T-helper 1 cell treated with Interleukin-12 subunit alpha and Interleukin-12 subunit beta and Interleukin-4 antibody, amounts not matched to agents 30 ng/mL and 1 ng/mL, for 36 hours (primary cell): ENCODE measurements at regions not wholly inside any gene's neighbourhood (a gene's known extent, or its start where the extent isn't known, plus 50 kb on each side); places are given as distances from the start of the nearest gene placed in this dataset.

Source experiments
- intact Hi-C: fragments of 100-400 bp; cut with micrococcal nuclease; formaldehyde crosslinking; loops from one replicate; pipeline ENCODE4 v1.15.1; 2024

DNA sequence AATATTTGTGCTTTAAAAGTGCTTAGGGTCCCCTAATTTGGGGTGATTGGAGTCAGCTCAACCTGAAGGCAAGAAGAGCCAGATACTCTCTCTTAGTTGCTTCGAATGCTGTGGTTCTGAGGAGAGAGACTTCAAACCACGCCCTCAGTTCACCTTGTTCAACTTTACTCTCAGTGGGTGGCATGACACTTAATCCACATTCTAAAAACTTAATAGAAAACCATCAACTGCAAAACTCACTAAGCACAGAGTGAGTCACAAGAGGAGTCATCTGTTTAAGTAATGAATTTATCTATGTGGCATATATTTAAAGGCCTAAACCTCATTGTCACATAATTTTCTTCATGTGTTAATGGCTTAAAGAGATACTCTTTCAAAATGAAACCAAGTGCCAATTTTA, 99.5 kb upstream of the SLC4A4 start:
- intact Hi-C loops = no loop called here

GRCh38 chr4:71240094-71240493, 98.7 kb upstream of the SLC4A4 start:
- intact Hi-C loops = no loop called here

DNA sequence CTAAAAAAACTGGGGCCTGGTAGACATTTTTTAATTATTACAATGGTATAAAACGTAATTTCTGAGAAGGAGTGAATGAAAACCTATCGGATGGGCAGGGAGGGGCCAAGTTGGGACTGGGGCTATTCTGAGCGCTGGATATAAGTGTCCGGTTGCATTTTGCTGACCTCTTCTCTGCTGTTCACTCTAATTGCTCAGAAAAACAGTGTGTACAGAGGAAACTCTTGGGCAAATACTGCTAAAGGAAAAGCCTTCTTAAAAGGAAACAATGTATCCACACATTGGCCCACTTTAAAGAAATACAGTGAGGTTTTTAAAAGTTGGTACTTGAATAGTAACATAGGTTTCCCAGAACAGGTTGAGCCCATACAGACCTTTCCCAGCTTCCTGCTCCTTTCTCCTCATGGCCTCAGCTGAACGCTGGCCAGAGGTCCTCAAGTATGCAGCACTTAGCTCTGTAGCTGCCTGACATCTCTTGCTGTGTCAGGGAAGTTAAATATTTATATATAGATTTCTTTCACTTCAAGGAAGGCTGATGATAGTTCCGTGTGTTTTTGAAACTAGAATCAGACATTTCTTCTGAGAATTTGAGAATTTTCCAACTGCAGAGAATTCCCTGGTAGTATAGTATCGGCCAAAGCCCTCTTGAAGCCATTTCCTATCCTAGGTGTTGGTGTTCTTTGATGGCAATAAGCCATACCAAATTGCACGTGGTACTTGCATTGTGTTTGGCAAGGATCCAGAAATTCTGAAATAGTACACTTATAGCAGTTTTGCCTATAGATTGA, 97.1 kb upstream of the SLC4A4 start:
- intact Hi-C loops = no loop called here

DNA sequence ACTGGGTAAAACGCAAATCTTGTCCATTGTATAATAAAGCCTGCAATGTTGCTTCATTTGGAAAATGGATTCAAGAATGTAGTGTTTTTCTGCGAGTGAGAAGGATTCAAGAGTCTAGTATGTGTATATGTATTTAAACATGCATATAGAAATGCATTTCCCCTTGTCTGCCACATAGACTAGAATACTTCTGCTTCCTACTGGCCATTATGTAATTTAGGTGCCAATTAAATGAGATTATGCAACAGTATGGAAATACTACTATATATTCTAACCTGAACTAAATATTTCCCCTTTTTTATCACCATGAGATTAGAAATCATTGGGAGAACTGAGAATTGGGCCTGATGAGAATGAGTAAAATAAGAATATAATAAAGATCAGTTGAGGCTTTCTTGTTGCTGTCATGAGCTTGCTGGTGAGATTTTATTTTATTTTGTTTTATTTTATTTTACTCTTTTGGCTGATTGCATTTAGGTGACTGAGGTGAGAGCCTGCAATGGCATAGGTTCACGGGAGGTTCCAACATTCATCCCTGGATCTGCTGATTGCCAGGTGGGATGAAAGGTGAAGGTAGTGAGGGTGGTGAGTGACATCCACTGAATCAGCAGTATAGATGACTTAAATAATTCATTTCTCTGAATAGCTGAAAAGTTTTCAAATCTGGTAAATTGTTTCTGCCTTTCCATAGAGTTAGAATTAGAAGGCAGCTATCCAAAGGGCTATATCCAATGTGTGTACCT, 95.6 kb upstream of the SLC4A4 start:
- intact Hi-C loops = no loop called here

DNA sequence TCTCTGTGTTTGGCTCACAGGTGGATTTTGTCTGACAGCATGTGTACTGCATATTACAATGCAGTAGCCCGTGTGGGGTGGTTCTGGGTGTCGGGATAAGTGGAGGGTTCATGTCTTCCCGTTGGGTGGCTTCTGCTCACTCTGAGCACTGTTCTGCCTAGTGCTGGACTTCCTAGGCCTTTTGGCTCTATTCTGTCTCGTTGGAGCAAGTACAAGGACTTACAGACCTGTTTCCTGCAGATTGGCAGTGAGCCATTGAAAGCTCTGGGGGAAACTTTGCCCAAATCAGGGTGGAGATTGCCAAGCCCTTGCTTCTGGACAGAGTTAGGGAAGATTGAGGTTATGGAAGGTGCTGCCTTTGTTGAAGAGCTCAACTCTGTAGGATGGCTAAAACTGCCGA, 91.1 kb upstream of the SLC4A4 start:
- intact Hi-C loops = no loop called here

DNA sequence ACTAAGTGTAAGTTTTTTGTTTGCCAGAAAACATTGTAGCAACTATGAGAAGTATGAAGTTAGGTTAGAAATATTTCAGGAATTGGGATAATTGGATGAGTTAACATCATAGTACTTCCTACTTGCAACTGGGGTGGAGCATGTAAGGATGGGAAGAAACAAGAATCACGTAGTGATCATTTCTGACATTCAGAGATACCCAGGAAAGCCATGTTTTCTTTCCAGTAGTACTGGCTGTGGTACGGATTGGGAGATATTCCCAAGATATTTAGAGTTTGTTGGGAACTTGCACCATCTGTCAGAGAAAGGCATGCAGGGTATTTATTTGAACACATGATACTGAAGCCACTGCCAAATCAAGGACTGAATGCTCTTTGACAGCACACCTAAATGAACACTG, 87.6 kb upstream of the SLC4A4 start:
- intact Hi-C loops = no loop called here

DNA sequence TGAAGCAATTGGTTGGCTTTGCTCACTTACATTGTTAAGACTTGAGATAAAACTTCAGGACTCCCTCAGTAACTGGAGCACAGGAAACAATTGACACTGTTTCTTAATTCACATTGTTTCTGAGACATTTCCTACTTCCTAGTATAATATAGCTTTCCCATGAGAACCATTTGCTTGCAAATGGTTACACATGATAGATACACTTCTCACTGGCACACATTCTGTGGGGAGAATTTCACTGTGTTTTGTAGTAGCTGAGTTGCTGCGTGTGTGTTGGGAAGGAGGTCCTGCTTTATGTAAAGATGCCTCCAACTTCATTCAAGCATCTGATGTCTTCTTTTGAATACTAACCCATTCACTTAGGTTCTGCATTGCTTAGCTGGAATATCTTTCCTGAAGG, 85.3 kb upstream of the SLC4A4 start:
- intact Hi-C loops = no loop called here

DNA sequence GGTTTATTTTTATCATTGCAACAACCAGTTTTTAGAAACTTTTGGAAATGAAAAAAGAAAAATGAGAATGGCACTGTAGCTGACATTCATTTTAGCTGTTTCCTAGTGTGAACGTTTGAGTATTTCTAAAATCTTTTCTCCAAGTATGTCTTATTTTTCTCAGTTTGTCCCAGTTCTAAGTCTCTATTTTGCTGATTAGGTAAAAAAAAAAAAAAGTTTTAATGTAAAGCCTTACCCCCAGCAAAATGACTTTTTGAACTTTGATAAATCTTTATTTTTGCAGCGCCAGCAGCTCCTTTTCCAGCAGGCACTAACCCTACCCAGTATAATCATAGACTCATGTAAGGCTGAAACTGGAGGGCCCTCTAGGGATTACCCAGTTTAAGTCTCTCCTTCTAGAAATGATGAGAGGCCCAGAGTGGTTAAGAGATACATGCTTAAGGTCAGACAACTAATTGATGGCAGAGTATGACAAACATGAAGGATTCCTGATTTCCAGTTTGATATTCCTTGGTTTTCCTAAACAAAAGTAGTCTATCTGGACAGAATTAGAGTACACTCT, 84.3 kb upstream of the SLC4A4 start:
- intact Hi-C loops = no loop called here

DNA sequence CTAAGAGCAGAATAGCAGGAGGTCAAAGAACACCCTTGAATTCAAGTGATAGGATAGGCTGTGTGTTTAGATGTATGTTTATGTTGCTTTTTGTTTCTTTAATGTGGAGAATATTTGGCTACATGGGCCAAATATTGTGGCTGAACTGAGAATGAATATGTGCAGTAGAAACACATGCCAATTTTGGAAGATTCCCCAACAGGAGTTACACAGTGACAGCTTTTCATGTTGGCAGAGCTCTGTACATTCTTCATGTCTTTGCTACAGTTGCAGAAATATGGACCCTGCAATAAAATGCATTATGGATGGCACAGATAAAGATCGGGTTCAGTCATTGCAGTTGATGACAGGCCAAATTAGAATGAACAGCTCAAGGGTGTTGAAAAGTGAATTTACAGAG, 82.8 kb upstream of the SLC4A4 start:
- intact Hi-C loops = no loop called here

GRCh38 chr4:71257761-71258160, 81.1 kb upstream of the SLC4A4 start:
- intact Hi-C loops = no loop called here

- intact Hi-C loops = no loop called here
Observed at GRCh38 chr4:71258323-71258722, 80.5 kb upstream of the SLC4A4 start.

DNA sequence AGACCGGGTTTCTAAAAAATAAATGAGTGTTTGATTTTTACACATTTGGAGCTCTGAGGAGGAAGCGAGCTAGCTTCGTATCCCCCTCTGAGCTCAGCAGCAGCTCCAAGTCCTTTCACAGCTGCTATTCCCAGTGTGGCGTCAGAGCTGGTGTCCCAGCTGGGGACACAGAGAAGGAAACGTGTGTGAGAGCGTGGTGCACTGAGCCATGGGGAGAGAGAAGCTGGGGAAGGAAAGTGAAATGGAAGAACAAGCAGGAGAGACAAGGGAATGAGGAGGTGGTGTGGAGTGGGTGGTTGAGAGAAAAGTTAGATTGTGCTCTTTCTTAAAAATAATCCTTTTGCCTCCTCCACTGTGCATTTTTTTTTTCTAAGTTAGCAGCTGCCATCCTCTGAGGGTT, 79.5 kb upstream of the SLC4A4 start:
- intact Hi-C loops = no loop called here

GRCh38 chr4:71259911-71260331, 78.9 kb upstream of the SLC4A4 start:
- intact Hi-C loops = no loop called here

- intact Hi-C loops = no loop called here
Observed at GRCh38 chr4:71260544-71260943, 78.3 kb upstream of the SLC4A4 start.

- intact Hi-C loops = no loop called here
Observed at GRCh38 chr4:71261001-71261400, 77.8 kb upstream of the SLC4A4 start.

DNA sequence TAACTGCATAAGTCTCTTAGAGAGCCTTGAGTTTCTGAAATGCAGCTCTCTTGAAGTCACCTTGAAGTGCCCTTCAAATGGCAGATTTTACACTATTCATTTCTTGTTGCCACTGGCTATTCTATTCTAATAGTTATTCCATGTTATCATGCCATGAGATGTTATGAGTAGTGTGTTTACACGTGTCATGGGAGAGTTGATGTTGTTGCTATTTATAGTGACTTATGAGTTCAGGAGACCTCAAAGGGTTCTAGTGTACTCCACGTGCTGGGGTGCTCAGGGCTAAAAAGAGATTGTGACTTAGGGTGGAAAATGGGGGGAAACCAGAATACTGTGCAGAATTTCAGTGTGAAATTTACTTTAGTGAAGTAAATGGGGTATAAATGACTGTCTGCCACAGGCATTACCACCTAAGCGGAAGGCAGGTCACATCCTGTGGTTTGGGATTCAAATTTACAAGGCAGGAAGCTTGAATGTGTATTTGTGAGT, 77.1 kb upstream of the SLC4A4 start:
- intact Hi-C loops = no loop called here

GRCh38 chr4:71262161-71262560, 76.7 kb upstream of the SLC4A4 start:
- intact Hi-C loops = no loop called here

- intact Hi-C loops = no loop called here
Observed at GRCh38 chr4:71266090-71266794, 72.6 kb upstream of the SLC4A4 start.

- intact Hi-C loops = no loop called here
Observed at GRCh38 chr4:71267244-71267643, 71.6 kb upstream of the SLC4A4 start.

DNA sequence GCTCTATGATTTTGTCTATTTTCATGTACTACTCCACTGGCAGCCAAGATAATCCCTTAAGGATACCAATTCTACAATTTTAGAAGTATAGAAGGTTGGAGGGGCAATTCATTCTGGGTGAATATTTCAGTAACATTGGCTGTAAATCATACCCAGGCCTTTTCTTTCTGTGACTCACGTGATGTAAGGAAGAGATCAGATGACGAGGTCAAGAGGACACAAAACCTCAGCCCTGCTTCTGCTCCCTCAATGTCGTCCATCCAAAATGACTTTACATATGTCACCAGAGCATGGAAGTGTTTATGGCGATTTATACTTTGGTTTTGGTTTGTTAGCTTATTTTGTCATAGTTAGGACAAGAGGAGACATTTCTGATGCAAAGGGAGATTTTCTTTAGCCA, 70.7 kb upstream of the SLC4A4 start:
- intact Hi-C loops = no loop called here

- intact Hi-C loops = no loop called here
Observed at GRCh38 chr4:71269233-71269632, 69.6 kb upstream of the SLC4A4 start.

DNA sequence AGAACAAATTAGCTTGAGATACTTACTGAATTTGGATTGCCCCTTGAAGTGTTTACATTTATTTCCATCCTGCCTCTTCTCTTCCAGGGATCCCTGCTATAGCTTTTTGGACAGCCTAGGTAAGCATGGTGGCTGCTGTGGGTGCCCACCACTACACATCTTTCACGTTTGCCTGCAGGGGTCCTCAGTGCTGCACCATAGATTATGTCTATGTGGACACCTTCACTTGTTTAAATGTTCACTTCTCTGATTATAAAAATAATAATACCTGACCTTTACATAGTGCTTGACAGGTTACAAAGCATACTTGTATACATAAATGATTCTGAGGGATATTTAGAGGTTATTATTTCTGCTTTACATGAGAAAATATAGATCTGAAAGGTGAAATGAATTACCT, 67.9 kb upstream of the SLC4A4 start:
- intact Hi-C loops = loop anchor here (5.0 kb wide), 1 partner anchor 441 kb away; no protein-coding TSS in a partner anchor
